ENCODE measurements at regions not wholly inside any gene's neighbourhood (a gene's known extent, or its start where the extent isn't known, plus 50 kb on each side); places are given as distances from the start of the nearest gene placed in this dataset.

- TF ChIP-seq CTCF (IDR thresholded peaks at IDR 0.05; ENCODE audit: insufficient read depth, low read depth, low read length) = no peak
- H3K4me3 ChIP-seq (ENCODE audit: low read depth, low read length) = no peak overlapping the region
- no peak for DNase-seq (ENCODE audit: low read depth)
Observed at GRCh38 chr11:116614306-116615210, 158.2 kb downstream of the BUD13 start.

- no peak for TF ChIP-seq CTCF (IDR thresholded peaks at IDR 0.05; ENCODE audit: insufficient read depth, low read depth, low read length)
- no peak overlapping the region for H3K4me3 ChIP-seq (ENCODE audit: low read depth, low read length)
- no peak for DNase-seq (ENCODE audit: low read depth)
Observed at GRCh38 chr11:116613206-116613875, 159.4 kb downstream of the BUD13 start.

- no peak for DNase-seq (ENCODE audit: low read depth)
- no peak overlapping the region for H3K4me3 ChIP-seq (ENCODE audit: low read depth, low read length)
- no peak for TF ChIP-seq CTCF (IDR thresholded peaks at IDR 0.05; ENCODE audit: insufficient read depth, low read depth, low read length)
Observed at GRCh38 chr11:116611998-116612620, 160.7 kb downstream of the BUD13 start.

GRCh38 chr11:116610190-116610589 is 162.6 kb downstream of the BUD13 start:
- no peak for TF ChIP-seq CTCF (IDR thresholded peaks at IDR 0.05; ENCODE audit: insufficient read depth, low read depth, low read length)
- H3K4me3 ChIP-seq (ENCODE audit: low read depth, low read length) = no peak overlapping the region
- DNase-seq (ENCODE audit: low read depth) = no peak

GRCh38 chr11:116607027-116607426 is 165.8 kb downstream of the BUD13 start:
- no peak overlapping the region for H3K4me3 ChIP-seq (ENCODE audit: low read depth, low read length)
- no peak for DNase-seq (ENCODE audit: low read depth)
- no peak for TF ChIP-seq CTCF (IDR thresholded peaks at IDR 0.05; ENCODE audit: insufficient read depth, low read depth, low read length)

- no peak overlapping the region for H3K4me3 ChIP-seq (ENCODE audit: low read depth, low read length)
- peak; percentile 35 for TF ChIP-seq CTCF (IDR thresholded peaks at IDR 0.05; ENCODE audit: insufficient read depth, low read depth, low read length)
- DNase-seq (ENCODE audit: low read depth) = peak; percentile 20
Observed at GRCh38 chr11:116605543-116606459, 167.0 kb downstream of the BUD13 start.
